22Rv1 (cell line): ENCODE measurements at regions not wholly inside any gene's neighbourhood (a gene's known extent, or its start where the extent isn't known, plus 50 kb on each side); places are given as distances from the start of the nearest gene placed in this dataset.
"Not testable (repeated sequence)": the region's sequence is repeated elsewhere in the genome, so short reads cannot be mapped to it uniquely, and the experiment has no call there.

Source experiments
- H3K27ac ChIP-seq: fragments of 450-650 bp; 2 replicates; pipeline ENCODE4 v1.5.1; 2017
- CTCF ChIP-seq: fragments of 450-650 bp; IDR thresholded peaks from 2 replicates; pipeline ENCODE4 v1.5.1; 2017; ENCODE audit warnings: mild to moderate bottlenecking
- ZFX ChIP-seq: fragments of 450-650 bp; IDR thresholded peaks from 2 replicates; pipeline ENCODE4 v1.6.1; 2017; ENCODE audit warnings: antibody characterized with exemption, borderline replicate concordance

GRCh38 chr7:156039971-156040677, 227.9 kb upstream of the SHH start:
- TF ChIP-seq CTCF (no peak), ZFX (no peak)
- no peak overlapping the region for H3K27ac ChIP-seq

- TF ChIP-seq CTCF, result no peak
- TF ChIP-seq ZFX, result no peak
- H3K27ac ChIP-seq, result no peak overlapping the region
Measured at GRCh38 chr7:156039194-156039593, 226.9 kb upstream of the SHH start.

- H3K27ac ChIP-seq, result no peak overlapping the region
- no peak for TF ChIP-seq ZFX
- TF ChIP-seq CTCF, result no peak
Measured at GRCh38 chr7:156038345-156038744, 226.1 kb upstream of the SHH start.

- no peak for TF ChIP-seq CTCF
- no peak for TF ChIP-seq ZFX
- no peak overlapping the region for H3K27ac ChIP-seq
Measured at GRCh38 chr7:156036153-156036552, 223.9 kb upstream of the SHH start.

- H3K27ac ChIP-seq, result not testable (repeated sequence)
Measured at GRCh38 chr7:156035387-156035786, 223.1 kb upstream of the SHH start.

- H3K27ac ChIP-seq, result no peak overlapping the region
- no peak for TF ChIP-seq CTCF
- TF ChIP-seq ZFX, result no peak
Measured at GRCh38 chr7:156034397-156034796, 222.1 kb upstream of the SHH start.

- no peak overlapping the region for H3K27ac ChIP-seq
- TF ChIP-seq ZFX, result no peak
- no peak for TF ChIP-seq CTCF
Measured at GRCh38 chr7:156032973-156033372, 220.7 kb upstream of the SHH start.
